Thyroid gland (tissue), 4 donors: ENCODE measurements at regions not wholly inside any gene's neighbourhood (a gene's known extent, or its start where the extent isn't known, plus 50 kb on each side); places are given as distances from the start of the nearest gene placed in this dataset. TPM values are rescaled to one million over a fixed set of nuclear protein-coding genes. Genes with fewer than 3 reads are reported as not detected.

Source experiments
- DNase-seq, 2 donors: peaks; one replicate each; pipeline ENCODE4 v3.0.0-alpha.2; 2019
- H3K27ac ChIP-seq, 3 donors: fragments of 200-600 bp; sonication (generic); 1 replicate in 2 of 3; 2 replicates in 1 of 3; pipeline ENCODE4 v1.5.1; 2016 to 2019; ENCODE audit warnings: mild to moderate bottlenecking in 1 of 3, moderate library complexity in 1 of 3
- H3K27me3 ChIP-seq: fragments of 200-600 bp; sonication (generic); one replicate; pipeline ENCODE4 v1.5.1; 2019
- H3K36me3 ChIP-seq, 2 donors: fragments of 200-600 bp; sonication (generic); one replicate each; pipeline ENCODE4 v1.5.1; 2016 to 2019
- H3K4me1 ChIP-seq, 2 donors: fragments of 200-600 bp; sonication (generic); one replicate each; pipeline ENCODE4 v1.5.1; 2017 to 2019
- H3K4me3 ChIP-seq, 3 donors: fragments of 200-600 bp; sonication (generic); replicated peaks in 1 of 3; 1 replicate in 2 of 3; 2 replicates in 1 of 3; pipeline ENCODE4 v1.5.1; 2016; ENCODE audit warnings: mild to moderate bottlenecking in 1 of 3
- H3K9me3 ChIP-seq: fragments of 200-600 bp; sonication (generic); one replicate; pipeline ENCODE4 v1.5.1; 2017
- CTCF ChIP-seq, 6 experiments: fragments of 200-600 bp in 3 of 6; fragments of 450-650 bp in 3 of 6; sonication (generic) in 3 of 6; IDR thresholded peaks; one replicate each; pipeline ENCODE4 v1.5.1; 2016 to 2019; ENCODE audit warnings: antibody characterized with exemption in 6 of 6, mild to moderate bottlenecking in 2 of 6, inconsistent platforms in 1 of 6, moderate library complexity in 1 of 6
- POLR2A ChIP-seq, 2 donors: fragments of 450-650 bp; IDR thresholded peaks; one replicate each; pipeline ENCODE4 v1.6.1; 2017; ENCODE audit warnings: antibody characterized with exemption in 2 of 2, mild to moderate bottlenecking in 2 of 2, moderate library complexity in 1 of 2
- WGBS, 2 donors: methylation state at CpG; one replicate each; pipeline ENCODE4 v1.1.5; 2017; 5-methylcytosine and 5-hydroxymethylcytosine counted together
- intact Hi-C: fragments of 100-400 bp; cut with DNase I; formaldehyde crosslinking; loops from one replicate; pipeline ENCODE4 v1.15.1; 2023
- small RNA-seq: library from RNA; depleted of rRNA; stranded (forward); fragments of <200 nt; gene quantifications from one replicate; pipeline ENCODE3, GENCODE V24; 2016

GRCh38 chr3:182741214-182741613 lies 52.1 kb upstream of the ATP11B start:
- 93 to 95% methylated on average over 3 of the region's 3 CpGs for WGBS, 2 donors
- Histone ChIP-seq H3K27me3 (no peaks in the 10 kb centered on the region), H3K9me3 (no peaks in the 10 kb centered on the region), H3K27ac (no peak overlapping the region), H3K4me1 (no peaks in the 10 kb centered on the region), H3K36me3 (no peaks in the 10 kb centered on the region), H3K4me3 (no peak overlapping the region)
- TF ChIP-seq POLR2A (IDR thresholded peaks at IDR 0.05) (no peak), CTCF (IDR thresholded peaks at IDR 0.05) (no peak)
- intact Hi-C loops = no loop called here
- no peak for DNase-seq

Small RNA genes in the stretch of these regions (small RNA-seq; reads per million reads assigned to genes)
- not detected for gene RN7SKP265
